HG03045 (cell line): ENCODE measurements at regions not wholly inside any gene's neighbourhood (a gene's known extent, or its start where the extent isn't known, plus 50 kb on each side); places are given as distances from the start of the nearest gene placed in this dataset.

Source experiments
- ATAC-seq: cut with Tn5 transposase; IDR thresholded peaks from one replicate; pipeline ENCODE4 v1.9.1; 2021; ENCODE audit warnings: mild to moderate bottlenecking, moderate library complexity; ENCODE audit not compliant: unreplicated experiment

DNA sequence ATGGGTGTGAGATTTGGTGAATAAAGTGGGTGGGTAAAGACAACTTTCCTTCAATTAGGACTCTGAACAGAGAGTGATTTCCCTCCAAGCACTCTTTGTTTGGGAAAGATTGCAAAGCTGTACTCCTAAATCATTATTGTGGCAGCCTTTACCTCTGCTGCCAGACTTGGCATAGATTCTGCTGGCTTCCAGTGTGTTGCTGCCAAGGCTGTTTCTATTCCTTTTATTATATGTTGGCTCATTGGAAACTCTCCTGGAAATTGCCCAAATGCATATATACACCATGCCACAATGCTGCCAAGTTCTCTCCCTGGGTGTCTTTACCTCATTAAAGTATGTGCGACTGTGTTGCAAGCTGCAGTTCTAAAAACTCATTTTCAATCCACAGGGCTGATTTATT is 668.0 kb downstream of the MRPL39 start:
- ATAC-seq: no peak

DNA sequence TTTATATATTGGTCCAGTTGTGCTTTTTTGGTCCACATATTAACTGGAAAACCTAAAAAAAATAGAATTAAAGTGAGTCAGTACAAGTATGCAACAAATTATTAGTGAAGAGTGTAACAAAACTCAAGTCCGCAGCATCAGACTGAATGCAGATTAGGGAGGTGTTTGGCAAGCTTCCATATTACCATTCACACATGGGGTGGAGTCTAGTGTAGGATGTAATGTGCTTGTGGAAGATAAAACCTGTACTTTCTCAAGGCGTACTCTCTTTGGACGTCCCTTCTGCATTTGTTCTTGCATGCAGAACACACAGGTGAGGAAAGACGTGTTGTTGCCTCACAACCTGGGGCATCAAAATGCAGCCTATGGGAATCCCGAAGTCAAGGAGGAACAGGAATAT is 668.7 kb downstream of the MRPL39 start:
- ATAC-seq: no peak

DNA sequence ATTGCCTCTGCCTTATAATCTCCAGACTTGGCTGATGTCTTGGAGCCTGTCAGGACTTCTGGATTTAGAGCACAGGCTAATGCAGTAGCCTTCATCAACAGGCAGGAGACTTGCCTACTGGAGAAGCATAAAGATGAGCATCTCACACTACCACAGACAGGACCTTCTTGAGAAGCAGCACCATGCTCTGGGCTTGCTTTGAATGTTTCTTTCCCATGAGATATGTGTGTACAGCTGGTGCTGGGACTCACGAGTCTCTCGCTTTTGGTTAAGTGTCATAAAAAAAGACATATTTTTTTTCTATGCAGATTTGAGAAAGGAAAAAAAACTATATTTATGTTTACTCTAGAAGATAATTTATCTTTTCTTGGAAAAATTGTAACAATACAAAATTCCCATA is 671.3 kb downstream of the MRPL39 start:
- ATAC-seq: no peak

DNA sequence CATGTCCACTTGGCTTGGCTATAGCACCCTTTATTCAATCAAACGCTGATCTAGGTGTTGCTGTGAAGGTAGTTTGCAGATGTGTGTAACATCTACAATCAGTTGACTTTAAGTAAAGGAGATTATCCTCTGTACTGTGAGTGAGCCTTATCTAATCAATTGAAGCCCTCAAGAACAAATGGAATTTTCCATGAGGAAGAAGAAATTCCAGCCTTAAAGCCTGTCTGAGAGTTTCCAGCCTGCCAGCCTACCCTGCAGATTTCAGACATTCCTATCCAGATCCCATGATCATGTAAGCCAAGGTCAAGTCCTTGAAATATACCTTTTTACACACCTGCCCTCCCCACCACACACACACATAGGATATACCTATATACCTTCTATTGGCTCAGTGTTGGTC is 696.7 kb downstream of the MRPL39 start:
- ATAC-seq: no peak

DNA sequence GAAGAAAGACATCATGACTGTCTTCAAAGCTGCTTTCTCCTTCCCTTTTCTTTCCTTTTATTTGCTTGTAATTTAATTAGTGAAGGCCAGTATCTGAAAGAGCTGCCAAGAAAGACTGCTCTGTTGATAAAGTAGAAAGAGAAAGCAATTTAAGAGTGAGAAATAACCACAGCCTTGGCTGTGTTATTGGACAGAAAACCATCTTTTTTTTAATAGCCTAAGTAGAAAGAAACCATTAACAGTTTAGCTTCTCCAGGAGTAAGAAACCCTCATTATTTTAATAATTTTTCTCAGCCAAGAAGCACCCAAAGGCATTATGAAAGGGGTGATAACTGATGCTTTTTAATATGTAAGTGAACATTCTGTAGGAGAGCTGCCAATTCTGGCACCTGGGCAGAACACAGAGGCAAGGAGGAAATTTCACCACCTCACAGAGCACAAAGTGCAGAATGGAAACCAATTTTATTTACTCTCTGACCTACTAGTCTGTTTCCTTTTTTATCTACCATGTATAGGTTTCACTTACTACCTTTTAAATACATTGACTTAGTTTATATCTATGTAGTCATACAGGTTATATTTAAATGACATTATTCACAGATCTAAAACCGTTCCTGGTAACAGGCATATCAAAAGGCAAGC is 703.2 kb downstream of the MRPL39 start:
- ATAC-seq: no peak

DNA sequence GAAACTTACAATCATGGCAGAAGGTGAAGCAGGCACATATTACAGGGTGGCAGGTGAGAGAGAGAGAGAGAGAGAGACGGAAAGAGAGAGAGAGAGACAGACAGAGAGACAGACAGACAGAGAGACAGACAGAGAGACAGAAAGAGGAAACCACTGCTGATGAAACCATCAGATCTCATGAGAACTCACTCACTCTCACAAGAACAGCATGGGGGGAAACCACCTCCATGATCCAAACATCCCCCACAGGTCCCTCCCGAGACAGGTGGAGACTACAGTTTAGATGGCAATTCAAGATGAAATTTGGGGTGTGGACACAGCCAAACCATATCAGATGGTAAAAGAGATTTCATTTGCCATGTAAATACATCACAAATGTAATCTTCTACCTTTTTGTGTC is 708.1 kb downstream of the MRPL39 start:
- peak; percentile 49 for ATAC-seq

DNA sequence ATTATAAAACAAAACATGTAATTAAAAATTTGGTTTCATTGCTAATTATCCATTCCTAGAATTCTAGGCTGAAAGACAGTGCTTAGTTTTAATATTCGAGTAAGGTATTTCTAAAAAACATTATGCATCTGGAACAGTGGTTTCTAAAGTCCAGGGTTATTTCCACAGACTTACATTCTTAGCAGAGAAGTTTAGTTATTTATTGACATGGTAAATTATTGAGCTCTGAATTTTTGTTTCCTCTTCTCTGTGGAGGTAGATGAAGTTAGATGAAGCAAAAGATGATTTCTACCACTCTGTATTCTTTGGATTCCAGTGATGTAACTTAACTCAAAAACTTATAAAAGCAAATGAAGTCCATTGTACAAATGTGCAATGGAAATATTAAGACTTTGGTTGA is 709.4 kb downstream of the MRPL39 start:
- ATAC-seq: no peak

GRCh38 chr21:24896735-24897124 is 710.6 kb downstream of the MRPL39 start:
- ATAC-seq: no peak

DNA sequence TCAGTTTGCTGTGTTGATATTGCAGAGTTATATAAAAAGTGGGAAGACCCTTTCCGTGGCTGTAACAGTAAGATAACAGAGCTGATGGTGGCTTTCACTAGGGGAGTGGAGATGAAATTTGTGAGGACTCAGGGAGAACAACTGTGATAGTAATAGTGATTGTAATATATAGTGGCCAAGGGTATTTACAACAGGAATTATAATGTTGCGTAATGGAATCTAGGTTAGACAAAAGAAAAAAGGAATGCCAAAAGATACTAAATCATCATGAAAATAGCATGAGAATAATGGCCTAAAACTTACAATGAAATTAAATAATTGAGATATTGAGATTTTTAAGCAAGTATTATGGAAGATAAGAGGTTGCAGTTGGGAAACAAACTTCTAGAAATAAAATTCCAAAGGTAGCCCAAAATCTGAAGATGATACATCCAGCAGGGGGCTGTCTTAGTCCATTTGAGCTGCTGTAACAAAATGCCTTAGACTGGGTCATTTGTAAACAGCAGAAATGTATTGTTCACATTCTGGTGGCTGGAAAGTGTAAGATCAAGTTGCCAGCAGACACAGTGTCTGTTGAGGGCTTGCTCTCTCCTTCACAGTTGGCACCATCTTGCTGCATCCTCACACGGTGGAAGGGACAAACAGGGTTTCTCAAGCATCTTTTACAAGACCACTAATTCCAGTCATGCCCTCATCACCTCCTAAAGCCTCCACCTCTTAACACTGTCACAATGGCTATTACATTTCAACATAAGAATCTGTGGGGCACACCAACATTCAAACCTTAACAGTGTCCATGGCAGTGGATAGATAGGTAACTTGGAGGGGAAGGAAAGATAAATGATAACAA is 711.2 kb downstream of the MRPL39 start:
- ATAC-seq: peak; percentile 78

- ATAC-seq: no peak
These were observed 713.0 kb downstream of the MRPL39 start for GRCh38 chr21:24894324-24894723.

DNA sequence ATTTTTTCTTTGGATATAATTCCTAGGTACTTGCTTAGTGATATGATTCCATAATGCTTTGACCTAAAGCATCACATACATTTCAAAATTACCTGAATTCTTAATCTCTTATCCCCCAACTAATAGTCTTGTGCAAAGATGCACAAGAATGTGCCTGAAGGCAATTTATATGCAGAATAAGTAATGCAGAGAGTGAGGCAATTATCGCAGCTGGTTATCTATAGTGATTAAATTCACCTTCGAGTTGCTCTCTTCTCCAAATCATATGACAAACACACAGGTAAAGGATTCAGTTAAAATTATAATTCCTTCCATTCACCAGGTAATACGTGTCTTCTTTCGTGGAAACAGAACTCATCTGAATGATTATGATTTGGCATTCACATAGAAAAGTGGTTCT is 717.3 kb downstream of the MRPL39 start:
- ATAC-seq: no peak

GRCh38 chr21:24881506-24881905 is 725.8 kb downstream of the MRPL39 start:
- no peak for ATAC-seq

DNA sequence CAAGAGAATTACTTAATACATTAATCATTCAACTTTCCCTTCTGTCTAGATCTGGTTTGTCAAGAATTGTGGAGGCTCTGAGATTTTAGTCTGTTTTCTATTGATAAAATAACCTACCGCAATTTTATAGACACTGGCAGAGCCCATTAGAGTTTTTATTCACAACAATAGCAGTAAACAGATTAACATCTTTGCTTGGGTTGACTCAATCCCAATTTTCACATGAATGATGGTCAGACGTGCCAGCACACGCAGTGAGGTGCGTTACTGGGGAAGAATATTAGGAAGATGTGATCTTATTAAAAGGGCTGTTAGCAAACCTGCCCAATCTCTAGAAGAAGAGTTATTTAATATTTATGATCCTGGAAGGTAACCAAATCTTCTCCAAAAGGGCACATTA is 736.6 kb downstream of the MRPL39 start:
- no peak for ATAC-seq

DNA sequence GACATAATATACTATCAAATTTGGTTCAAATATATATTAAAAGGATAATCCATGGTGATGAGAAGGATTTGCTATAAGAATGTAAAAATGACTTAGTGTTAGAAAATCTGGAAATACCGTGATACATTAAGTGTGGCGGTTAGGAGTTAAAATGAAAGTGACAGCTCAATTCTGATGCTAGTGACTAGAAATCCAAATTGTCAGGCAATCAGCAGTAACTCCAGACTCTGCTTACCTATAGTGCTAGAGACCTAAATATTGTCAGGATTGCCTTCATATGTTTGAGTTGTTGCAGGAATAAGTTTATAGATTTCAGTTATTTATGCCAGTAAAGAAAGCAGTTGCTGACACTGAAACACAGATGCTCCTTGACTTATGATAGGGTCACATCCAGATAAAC is 737.4 kb downstream of the MRPL39 start:
- no peak for ATAC-seq

DNA sequence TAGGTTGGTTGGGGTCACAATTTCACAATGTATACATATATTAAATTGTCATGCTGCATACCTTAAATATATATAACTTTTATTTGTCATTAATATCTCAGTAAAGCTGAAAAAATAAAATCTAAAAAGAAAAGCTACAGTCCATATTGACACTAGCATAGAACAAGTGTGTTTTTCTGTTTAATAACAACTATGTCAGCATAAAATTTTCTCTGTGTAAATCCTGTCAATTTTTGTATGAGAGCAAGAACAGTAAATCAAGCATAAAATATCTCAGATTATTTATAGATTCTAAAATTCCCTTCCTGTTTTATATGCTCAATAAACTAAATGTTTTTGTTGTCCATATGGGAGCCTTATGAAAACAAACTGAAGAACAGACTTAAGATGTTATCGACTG is 739.2 kb downstream of the MRPL39 start:
- no peak for ATAC-seq

- ATAC-seq: no peak
These were observed 745.8 kb downstream of the MRPL39 start for GRCh38 chr21:24861471-24861870.

- ATAC-seq: no peak
These were observed 751.0 kb downstream of the MRPL39 start for GRCh38 chr21:24856326-24856725.

DNA sequence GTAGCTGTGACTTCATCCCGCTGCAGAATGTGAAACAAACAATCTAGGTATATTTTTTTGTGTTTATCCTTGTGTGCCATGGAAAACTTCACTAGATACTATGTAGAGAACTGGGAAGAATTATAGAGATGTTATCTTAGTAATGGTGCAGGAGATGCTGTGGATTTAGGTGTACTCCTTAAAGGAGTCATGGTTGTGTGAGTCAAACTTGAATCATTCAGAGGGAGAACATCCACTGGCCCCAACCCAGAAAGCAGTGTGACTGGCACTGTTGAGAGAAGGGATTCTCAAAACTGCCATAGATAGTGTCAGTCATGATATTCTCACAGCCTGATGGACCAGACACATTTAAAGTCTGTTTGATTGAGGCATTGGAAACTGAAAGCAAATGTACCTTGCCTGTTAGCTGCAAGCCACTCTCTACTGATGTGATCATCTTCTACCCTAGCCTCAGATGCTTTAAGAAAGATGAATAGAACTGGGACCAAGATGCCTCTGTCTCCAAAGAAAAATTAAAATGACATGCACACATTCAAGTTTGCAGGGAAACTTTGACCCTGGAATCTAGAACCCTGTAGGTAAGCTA is 754.6 kb downstream of the MRPL39 start:
- no peak for ATAC-seq

GRCh38 chr21:24850121-24850520 is 757.2 kb downstream of the MRPL39 start:
- ATAC-seq: no peak

DNA sequence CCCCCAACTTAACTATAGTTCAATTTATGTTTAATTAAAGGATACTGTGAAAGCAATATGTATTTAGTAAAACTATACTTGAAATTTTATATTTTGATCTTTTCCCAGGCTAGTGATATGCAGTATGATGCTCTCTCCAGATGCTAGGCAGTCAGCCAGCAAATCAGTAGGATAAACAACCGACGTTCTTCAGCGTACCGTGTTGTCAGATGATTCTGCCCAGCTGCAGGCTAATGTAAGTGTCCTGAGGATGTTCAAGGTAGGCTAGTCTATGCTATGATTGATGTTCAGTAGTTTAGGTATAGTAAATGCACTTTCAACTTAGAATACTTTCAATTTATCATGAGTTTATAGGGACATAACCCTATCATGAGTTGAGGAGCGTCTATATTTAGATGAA is 762.6 kb downstream of the MRPL39 start:
- no peak for ATAC-seq

GRCh38 chr21:24840287-24840686 is 767.0 kb downstream of the MRPL39 start:
- ATAC-seq: no peak

DNA sequence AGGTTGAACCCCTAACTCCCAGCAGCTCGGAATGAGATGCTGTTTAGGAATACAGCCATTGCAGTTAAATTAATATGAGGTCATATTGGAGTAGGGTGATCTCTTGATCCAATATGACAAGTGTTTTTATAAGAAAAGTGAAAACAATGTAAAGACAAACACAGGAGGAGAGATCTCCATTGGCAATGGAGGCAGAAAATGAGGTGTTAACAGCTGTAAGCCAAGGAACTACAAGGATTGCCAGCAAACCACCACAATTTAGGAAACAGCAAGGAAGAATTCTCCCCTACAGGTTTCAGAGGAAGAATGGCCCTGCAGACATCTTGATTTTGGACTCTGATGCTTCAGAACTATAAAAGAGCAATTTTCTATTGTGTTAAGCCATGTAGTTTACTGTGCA is 774.3 kb downstream of the MRPL39 start:
- no peak for ATAC-seq
